Stimulated activated CD8-positive, alpha-beta memory T cell treated with anti-CD3 and anti-CD28 coated beads, Interleukin-7, amount 100 ng/mL, for 48 hours (primary cell): ENCODE measurements at regions not wholly inside any gene's neighbourhood (a gene's known extent, or its start where the extent isn't known, plus 50 kb on each side); places are given as distances from the start of the nearest gene placed in this dataset.

Experiments
- DNase-seq, 2 donors: peaks; one replicate each; pipeline ENCODE4 v3.0.0-alpha.2; 2020; ENCODE audit warnings: low read depth in 1 of 2; ENCODE audit errors: extremely low read depth in 1 of 2

- no peak for DNase-seq
Observed at GRCh38 chr14:94717808-94718207, 52.1 kb downstream of the GSC start.

- no peak for DNase-seq
Observed at GRCh38 chr14:94716976-94717375, 52.9 kb downstream of the GSC start.

- no peak for DNase-seq
Observed at GRCh38 chr14:94713115-94713514, 56.8 kb downstream of the GSC start.

GRCh38 chr14:94710731-94711130 lies 59.2 kb downstream of the GSC start:
- no peak for DNase-seq

- no peak for DNase-seq
Observed at GRCh38 chr14:94707494-94707893, 62.4 kb downstream of the GSC start.

GRCh38 chr14:94706133-94706532 lies 63.8 kb downstream of the GSC start:
- no peak for DNase-seq

DNA sequence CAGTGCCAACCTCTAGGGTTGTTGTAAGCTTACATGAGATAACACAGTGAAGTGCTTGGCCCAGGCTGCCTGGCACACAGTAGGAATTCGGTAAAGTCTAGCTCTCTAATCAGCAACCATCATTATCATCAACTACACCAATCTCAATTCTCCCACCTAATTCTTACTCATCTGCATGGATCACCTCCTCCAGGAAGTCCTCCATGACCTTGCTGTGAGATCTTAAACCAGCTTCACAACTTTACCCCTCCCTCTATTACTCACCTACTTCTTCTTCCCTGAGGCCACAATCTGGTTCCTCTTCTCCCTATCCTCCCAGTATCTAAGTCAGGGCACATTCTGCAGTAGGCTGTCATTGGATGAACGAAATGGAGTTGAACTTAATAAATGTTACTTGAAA lies 67.3 kb downstream of the GSC start:
- no peak for DNase-seq

GRCh38 chr14:94701861-94702370 lies 68.0 kb downstream of the GSC start:
- no peak for DNase-seq

DNA sequence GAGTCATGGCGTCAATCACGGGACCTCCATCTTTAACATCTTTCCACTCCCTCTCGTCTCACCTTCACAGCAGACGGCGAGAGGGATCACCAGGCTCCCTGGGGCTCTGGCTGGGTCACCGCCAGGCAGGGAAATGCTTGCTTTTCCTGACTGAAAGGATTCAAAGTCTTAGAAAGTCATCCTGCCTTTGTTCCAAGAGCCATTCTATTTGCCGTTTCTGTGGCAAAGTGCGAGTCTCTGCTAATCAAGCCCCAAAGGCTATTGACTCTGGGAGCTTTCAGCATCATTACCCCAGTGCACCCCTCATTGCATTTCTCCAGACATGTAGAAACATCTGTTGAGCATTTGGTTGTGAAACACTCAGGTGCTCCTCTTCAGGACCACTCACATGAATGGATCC lies 69.6 kb downstream of the GSC start:
- DNase-seq = no peak

GRCh38 chr14:94699831-94700230 lies 70.1 kb downstream of the GSC start:
- DNase-seq = no peak

- DNase-seq = no peak
Observed at GRCh38 chr14:94697773-94698556, 71.9 kb downstream of the GSC start.

DNA sequence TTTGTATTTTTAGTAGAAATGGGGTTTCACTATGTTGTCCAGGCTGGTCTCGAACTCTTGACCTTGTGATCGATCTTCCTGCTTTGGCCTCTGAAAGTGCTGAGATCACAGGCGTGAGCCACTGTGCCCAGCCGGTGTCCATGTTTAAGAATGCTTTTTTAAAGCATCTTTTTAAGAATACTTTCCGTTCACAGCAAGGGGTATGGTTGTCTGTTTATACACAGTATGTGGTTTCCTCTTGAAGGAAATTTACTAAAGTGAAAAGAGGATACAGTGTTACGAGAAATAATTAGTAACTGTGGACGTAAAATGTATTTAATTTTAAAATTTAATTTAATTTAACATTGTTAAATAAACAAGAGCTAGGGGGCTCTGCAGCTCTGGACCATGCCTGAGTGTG lies 73.4 kb downstream of the GSC start:
- no peak for DNase-seq

GRCh38 chr14:94695231-94695630 lies 74.7 kb downstream of the GSC start:
- DNase-seq = no peak

DNA sequence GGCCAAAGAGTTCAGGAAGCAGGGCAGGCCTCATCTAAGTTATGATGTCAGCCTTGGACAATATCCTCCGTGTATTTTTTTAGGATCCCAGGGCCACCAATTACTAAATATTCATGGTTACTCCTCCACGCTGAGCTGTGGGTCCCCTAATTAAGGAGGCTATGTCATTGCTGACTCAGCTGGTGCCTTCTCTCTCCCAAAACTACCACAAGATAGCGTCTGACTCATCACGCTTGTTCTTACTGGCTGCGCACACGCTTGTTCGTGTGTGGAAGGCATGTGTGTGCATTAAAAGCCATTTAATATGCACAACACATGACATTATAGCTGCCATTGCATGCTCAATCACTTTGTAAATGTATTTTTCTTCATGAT lies 78.3 kb downstream of the GSC start:
- DNase-seq = no peak

GRCh38 chr14:94690896-94691659 lies 78.8 kb downstream of the GSC start:
- no peak for DNase-seq

- no peak for DNase-seq
Observed at GRCh38 chr14:94690486-94690885, 78.3 kb downstream of the SERPINA3 start.

DNA sequence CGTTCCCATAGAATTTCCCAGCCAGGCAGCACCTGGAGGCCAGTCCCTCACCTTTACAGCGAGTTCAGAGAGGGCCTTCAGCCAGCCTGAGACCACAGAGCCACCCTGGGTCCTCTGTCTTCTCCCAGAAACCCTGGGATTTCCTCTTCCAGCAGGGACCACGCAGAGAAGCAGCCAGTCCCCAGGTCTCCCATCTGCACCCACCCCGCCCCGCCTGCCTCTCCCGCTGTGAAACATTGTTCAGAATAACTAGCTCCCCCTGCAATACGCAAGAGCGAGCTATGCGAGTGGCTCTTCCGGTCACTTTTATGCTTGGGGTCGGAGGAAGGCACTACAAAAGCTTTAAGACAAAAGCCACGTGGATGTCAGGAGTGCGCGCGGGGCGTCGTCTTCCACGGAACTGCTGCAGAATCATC lies 77.8 kb downstream of the SERPINA3 start:
- DNase-seq = no peak

GRCh38 chr14:94689218-94689984 lies 77.2 kb downstream of the SERPINA3 start:
- peak; percentile 5 to 21 for DNase-seq

DNA sequence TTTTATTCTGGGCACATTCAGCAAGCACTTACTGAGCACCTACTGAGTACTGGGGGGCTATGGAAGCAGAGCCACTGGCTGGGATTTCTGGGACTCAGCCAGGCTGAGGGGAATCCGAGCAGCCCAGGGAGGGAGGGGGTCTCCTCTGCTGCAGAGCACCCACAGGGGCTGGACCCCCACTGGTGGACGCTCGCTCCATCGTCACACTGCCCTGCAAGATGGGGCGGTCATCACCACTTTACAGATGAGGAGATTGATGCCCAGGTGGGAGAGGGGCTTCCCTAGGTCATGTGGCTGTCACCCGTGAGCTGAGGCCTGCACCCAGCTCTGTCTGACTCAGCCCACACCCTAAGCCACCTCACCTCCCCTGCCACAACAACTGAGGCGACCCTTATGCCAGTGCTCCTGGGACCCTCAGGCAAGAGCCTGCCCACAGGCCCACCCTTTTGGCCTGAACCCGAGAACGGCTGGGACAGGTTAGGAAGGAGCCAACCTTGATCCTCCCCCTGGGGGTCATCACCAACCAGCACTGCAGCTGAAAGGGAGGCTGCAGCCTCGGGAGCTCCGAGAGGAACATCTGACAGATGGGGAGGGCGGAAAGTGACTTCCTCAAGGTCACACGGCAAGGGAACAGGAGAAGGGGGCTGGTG lies 74.4 kb downstream of the SERPINA3 start:
- DNase-seq = no peak

- no peak for DNase-seq
Observed at GRCh38 chr14:94685681-94686485, 73.7 kb downstream of the SERPINA3 start.
